Glutamatergic neuron (in vitro differentiated cells): ENCODE measurements at regions not wholly inside any gene's neighbourhood (a gene's known extent, or its start where the extent isn't known, plus 50 kb on each side); places are given as distances from the start of the nearest gene placed in this dataset.
"Not testable (repeated sequence)": the region's sequence is repeated elsewhere in the genome, so short reads cannot be mapped to it uniquely, and the experiment has no call there.

Experiments used
- DNase-seq: peaks from one replicate; pipeline ENCODE4 v3.0.0; 2022
- H3K27ac Mint-ChIP-seq: one replicate; pipeline ENCODE4 v1.8.0; 2020; ENCODE audit warnings: mild to moderate bottlenecking, mixed read lengths, inconsistent platforms; ENCODE audit not compliant: unreplicated experiment
- H3K27me3 Mint-ChIP-seq: one replicate; pipeline ENCODE4 v1.8.0; 2020; ENCODE audit warnings: mild to moderate bottlenecking, moderate library complexity, mixed read lengths, inconsistent platforms; ENCODE audit not compliant: unreplicated experiment
- H3K36me3 Mint-ChIP-seq: one replicate; pipeline ENCODE4 v1.8.0; 2020; ENCODE audit warnings: mild to moderate bottlenecking, mixed read lengths, inconsistent platforms; ENCODE audit not compliant: unreplicated experiment
- H3K4me1 Mint-ChIP-seq: one replicate; pipeline ENCODE4 v1.8.0; 2020; ENCODE audit warnings: mild to moderate bottlenecking, low read depth, mixed read lengths, inconsistent platforms; ENCODE audit not compliant: unreplicated experiment
- H3K4me3 Mint-ChIP-seq: one replicate; pipeline ENCODE4 v1.8.0; 2020; ENCODE audit warnings: mild to moderate bottlenecking, mixed read lengths, inconsistent platforms; ENCODE audit not compliant: unreplicated experiment
- H3K9me3 Mint-ChIP-seq: one replicate; pipeline ENCODE4 v1.8.0; 2020; ENCODE audit warnings: mild to moderate bottlenecking, moderate library complexity, mixed read lengths, inconsistent platforms; ENCODE audit not compliant: unreplicated experiment
- TF ChIP-seq, protein P1 (sequence below): fragments of 200-600 bp; sonication (generic); IDR thresholded peaks from one replicate; pipeline ENCODE4 v1.5.0; 2021; ENCODE audit not compliant: partially characterized antibody, unreplicated experiment

GRCh38 chr2:131827481-131828163 lies 299.9 kb downstream of the CCDC74A start:
- no peaks in the 10 kb centered on the region for H3K27me3 Mint-ChIP-seq
- no peak overlapping the region for H3K4me3 Mint-ChIP-seq
- no peak for DNase-seq
- no peaks in the 10 kb centered on the region for H3K4me1 Mint-ChIP-seq
- H3K27ac Mint-ChIP-seq, result no peak overlapping the region
- H3K36me3 Mint-ChIP-seq, result no peaks in the 10 kb centered on the region
- H3K9me3 Mint-ChIP-seq, result peaks cover 5% of the 10 kb centered on the region
- TF ChIP-seq, protein P1, sequence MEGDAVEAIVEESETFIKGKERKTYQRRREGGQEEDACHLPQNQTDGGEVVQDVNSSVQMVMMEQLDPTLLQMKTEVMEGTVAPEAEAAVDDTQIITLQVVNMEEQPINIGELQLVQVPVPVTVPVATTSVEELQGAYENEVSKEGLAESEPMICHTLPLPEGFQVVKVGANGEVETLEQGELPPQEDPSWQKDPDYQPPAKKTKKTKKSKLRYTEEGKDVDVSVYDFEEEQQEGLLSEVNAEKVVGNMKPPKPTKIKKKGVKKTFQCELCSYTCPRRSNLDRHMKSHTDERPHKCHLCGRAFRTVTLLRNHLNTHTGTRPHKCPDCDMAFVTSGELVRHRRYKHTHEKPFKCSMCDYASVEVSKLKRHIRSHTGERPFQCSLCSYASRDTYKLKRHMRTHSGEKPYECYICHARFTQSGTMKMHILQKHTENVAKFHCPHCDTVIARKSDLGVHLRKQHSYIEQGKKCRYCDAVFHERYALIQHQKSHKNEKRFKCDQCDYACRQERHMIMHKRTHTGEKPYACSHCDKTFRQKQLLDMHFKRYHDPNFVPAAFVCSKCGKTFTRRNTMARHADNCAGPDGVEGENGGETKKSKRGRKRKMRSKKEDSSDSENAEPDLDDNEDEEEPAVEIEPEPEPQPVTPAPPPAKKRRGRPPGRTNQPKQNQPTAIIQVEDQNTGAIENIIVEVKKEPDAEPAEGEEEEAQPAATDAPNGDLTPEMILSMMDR, result no peak

DNA sequence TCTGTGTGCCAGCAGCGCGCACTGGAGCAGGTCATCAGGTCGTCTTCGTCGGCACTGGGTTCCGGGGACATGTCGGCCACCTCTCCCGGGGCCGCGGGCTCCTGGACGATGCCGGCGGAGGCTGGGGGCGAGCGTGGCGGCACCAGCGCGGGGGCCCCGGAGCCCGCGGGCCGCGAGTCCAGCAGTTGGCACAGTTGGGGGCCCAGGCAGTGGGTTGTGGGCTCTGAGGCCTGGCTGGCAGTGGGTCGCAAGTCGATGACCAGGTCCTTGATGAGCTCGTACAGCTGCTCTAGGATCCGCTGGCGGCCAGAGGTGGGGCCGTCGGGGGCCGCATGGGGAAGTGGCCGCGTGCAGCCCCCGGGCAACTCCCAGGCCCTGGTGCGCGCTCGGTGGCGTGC lies 300.5 kb downstream of the CCDC74A start:
- Mint-ChIP-seq H3K4me3 (no peak overlapping the region), H3K36me3 (no peaks in the 10 kb centered on the region), H3K27me3 (no peaks in the 10 kb centered on the region), H3K9me3 (peaks cover 5% of the 10 kb centered on the region), H3K4me1 (no peaks in the 10 kb centered on the region), H3K27ac (no peak overlapping the region)
- TF ChIP-seq, protein P1, result no peak
- no peak for DNase-seq

GRCh38 chr2:131828633-131829455 lies 301.2 kb downstream of the CCDC74A start:
- not testable (repeated sequence) for H3K36me3 Mint-ChIP-seq, H3K27me3 Mint-ChIP-seq, H3K4me3 Mint-ChIP-seq, H3K27ac Mint-ChIP-seq, H3K4me1 Mint-ChIP-seq, DNase-seq, H3K9me3 Mint-ChIP-seq

GRCh38 chr2:131829456-131830241 lies 302.0 kb downstream of the CCDC74A start:
- not testable (repeated sequence) for H3K36me3 Mint-ChIP-seq, DNase-seq, H3K9me3 Mint-ChIP-seq, H3K4me1 Mint-ChIP-seq, H3K27ac Mint-ChIP-seq, H3K4me3 Mint-ChIP-seq, H3K27me3 Mint-ChIP-seq

DNA sequence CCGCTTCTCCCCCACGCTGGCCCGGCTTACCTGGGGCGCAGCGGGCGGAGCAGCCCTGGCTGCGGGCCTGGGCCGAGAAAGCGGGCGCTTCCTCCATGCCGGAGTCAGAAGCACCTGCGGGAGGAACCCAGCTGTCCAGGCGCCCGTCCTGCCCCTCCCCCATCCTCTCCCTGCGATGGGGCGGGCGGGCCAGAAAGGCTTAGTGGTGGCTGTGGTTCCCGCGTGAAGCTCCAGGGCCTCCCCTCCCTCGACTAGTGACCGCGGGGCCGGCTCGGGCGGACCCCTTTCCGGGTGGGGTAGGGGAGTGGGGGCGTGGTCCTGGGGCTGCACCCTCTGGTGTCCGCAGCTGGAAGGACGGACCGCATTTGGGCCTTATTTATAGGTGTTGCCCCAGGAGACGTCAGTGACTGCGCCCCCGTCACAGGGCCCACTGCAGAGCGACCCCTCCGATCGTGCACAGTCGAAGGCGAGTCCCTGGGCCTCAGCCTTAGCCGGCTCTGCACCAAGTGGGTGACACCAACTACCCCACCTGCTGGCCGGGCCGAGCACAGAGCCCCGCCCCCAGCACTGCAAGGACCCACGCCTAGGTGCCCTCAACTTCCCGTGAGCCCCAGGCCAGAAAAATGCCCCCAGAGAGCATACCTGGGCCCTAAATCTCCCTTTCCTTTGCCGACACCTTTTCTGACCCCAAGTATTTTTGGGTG lies 302.7 kb downstream of the CCDC74A start:
- not testable (repeated sequence) for H3K4me1 Mint-ChIP-seq, H3K27ac Mint-ChIP-seq, H3K36me3 Mint-ChIP-seq, H3K27me3 Mint-ChIP-seq, H3K9me3 Mint-ChIP-seq, H3K4me3 Mint-ChIP-seq, DNase-seq

GRCh38 chr2:131830946-131831310 lies 303.2 kb downstream of the CCDC74A start:
- not testable (repeated sequence) for H3K27me3 Mint-ChIP-seq, H3K36me3 Mint-ChIP-seq, H3K4me1 Mint-ChIP-seq, H3K9me3 Mint-ChIP-seq, H3K4me3 Mint-ChIP-seq, DNase-seq, H3K27ac Mint-ChIP-seq
